ENCODE measurements at regions not wholly inside any gene's neighbourhood (a gene's known extent, or its start where the extent isn't known, plus 50 kb on each side); places are given as distances from the start of the nearest gene placed in this dataset.

DNA sequence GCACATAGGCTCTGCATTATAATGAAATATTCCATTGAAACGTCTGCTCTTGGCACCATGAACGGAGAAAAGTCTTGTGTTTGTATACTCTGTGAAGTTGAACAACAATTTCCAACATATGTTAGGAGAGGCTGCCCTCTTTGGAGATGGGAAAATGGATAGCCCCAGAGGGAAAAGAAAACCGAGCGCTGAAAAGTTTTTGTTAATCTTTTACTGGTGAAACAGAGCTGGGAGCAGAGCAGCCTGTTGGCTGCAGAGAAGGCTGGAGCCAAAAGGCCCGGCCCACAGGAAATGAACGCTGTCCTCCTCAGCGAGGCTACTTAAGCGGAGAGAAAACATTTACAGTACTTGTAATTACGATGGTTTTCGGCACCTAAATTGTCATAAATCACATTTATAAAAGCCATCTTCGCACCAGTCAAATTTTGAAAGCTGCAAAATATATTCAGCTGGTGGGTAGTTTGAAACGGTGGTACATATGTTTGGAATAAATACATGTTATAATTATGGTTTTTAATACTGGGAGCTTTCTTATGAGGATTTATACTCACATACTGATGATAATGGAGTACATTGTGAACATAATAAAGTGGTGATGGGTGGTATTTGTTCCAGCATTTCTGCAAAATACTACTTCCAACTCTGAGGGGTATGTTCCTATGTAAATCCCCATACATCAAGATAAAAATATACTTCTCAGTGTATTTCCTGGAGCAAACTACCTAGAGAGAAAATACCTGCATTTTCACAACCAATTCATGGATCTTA, 129.6 kb upstream of the CNTLN start:
- DNase-seq (ENCODE audit: low read depth in 2 of 2): peak; percentile 47 to 87
- H3K27ac ChIP-seq (ENCODE audit: insufficient read depth, low read length): peak overlapping the region; percentile 6

DNA sequence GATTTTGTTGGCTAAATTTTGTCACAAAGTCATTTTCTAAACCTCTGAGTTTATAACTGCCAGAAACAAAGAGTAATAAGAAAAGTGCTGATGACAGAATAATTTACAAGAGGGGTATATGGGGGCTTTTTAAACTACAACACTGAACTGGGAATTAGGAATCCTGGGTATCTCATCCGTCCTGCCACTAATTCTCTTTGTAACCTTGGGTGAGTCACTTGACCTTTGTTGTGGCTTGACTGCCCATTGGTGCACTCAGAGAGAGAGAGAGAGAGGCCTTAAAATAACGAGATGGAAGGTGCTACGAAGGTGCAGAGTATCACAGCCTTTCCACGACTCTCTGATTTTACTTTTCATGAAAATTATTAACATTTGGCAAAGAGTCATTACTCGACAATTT, 130.3 kb upstream of the CNTLN start:
- Histone ChIP-seq H3K9ac (ENCODE audit: insufficient read depth, low read length) (no peak overlapping the region), H3K4me3 (replicated peaks in 1 of 4; ENCODE audit: control extremely low read depth in 1 of 4, insufficient read depth in 1 of 4, low read depth in 3 of 4, low read length in 4 of 4) (peak overlapping the region in 1 of 4 experiments; percentile 27), H3K4me2 (ENCODE audit: extremely low read depth, insufficient read depth, low read length) (peak overlapping the region; percentile 82), H4K20me1 (ENCODE audit: control insufficient read depth, extremely low read depth, insufficient read depth, low read length) (no peaks in the 10 kb centered on the region), H3K27me3 (ENCODE audit: control insufficient read depth, insufficient read depth, low read length) (no peaks in the 10 kb centered on the region), H3K4me1 (ENCODE audit: control insufficient read depth, extremely low read depth, insufficient read depth, low read length) (peaks cover 4% of the 10 kb centered on the region), H3K36me3 (ENCODE audit: control insufficient read depth, insufficient read depth, low read length) (no peaks in the 10 kb centered on the region), H3K9me3 (ENCODE audit: control insufficient read depth, insufficient read depth, low read depth, low read length) (no peaks in the 10 kb centered on the region), H2AFZ (ENCODE audit: low read length) (no peak overlapping the region), H3K27ac (ENCODE audit: insufficient read depth, low read length) (no peak overlapping the region), H3K79me2 (ENCODE audit: control insufficient read depth, insufficient read depth, low read length) (no peaks in the 10 kb centered on the region)
- TF ChIP-seq, protein P1, sequence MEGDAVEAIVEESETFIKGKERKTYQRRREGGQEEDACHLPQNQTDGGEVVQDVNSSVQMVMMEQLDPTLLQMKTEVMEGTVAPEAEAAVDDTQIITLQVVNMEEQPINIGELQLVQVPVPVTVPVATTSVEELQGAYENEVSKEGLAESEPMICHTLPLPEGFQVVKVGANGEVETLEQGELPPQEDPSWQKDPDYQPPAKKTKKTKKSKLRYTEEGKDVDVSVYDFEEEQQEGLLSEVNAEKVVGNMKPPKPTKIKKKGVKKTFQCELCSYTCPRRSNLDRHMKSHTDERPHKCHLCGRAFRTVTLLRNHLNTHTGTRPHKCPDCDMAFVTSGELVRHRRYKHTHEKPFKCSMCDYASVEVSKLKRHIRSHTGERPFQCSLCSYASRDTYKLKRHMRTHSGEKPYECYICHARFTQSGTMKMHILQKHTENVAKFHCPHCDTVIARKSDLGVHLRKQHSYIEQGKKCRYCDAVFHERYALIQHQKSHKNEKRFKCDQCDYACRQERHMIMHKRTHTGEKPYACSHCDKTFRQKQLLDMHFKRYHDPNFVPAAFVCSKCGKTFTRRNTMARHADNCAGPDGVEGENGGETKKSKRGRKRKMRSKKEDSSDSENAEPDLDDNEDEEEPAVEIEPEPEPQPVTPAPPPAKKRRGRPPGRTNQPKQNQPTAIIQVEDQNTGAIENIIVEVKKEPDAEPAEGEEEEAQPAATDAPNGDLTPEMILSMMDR (conservative IDR thresholded peaks at IDR 0.05 in 1 of 2, IDR thresholded peaks at IDR 0.05 in 1 of 2; ENCODE audit: low read depth in 1 of 2, low read length in 2 of 2): no peak
- no peak for TF ChIP-seq EZH2 (IDR thresholded peaks at IDR 0.05; ENCODE audit: low read length, missing control alignments)
- DNase-seq (ENCODE audit: low read depth in 2 of 2): peak; percentile 23 to 63

More for the DNA sequence above, 129.6 kb upstream of the CNTLN start:
- H3K4me1 ChIP-seq (ENCODE audit: control insufficient read depth, extremely low read depth, insufficient read depth, low read length): peaks cover 4% of the 10 kb centered on the region
- no peaks in the 10 kb centered on the region for H4K20me1 ChIP-seq (ENCODE audit: control insufficient read depth, extremely low read depth, insufficient read depth, low read length)
- H3K36me3 ChIP-seq (ENCODE audit: control insufficient read depth, insufficient read depth, low read length): no peaks in the 10 kb centered on the region
- H3K4me2 ChIP-seq (ENCODE audit: extremely low read depth, insufficient read depth, low read length): peak overlapping the region; percentile 82
- no peak for TF ChIP-seq EZH2 (IDR thresholded peaks at IDR 0.05; ENCODE audit: low read length, missing control alignments)
- TF ChIP-seq, protein P1 (conservative IDR thresholded peaks at IDR 0.05 in 1 of 2, IDR thresholded peaks at IDR 0.05 in 1 of 2; ENCODE audit: low read depth in 1 of 2, low read length in 2 of 2): no peak
- H3K4me3 ChIP-seq (replicated peaks in 1 of 4; ENCODE audit: control extremely low read depth in 1 of 4, insufficient read depth in 1 of 4, low read depth in 3 of 4, low read length in 4 of 4): peak overlapping the region in 2 of 4 experiments; percentile 27 to 43
- peak overlapping the region; percentile 61 for H2AFZ ChIP-seq (ENCODE audit: low read length)
- no peaks in the 10 kb centered on the region for H3K79me2 ChIP-seq (ENCODE audit: control insufficient read depth, insufficient read depth, low read length)
- no peaks in the 10 kb centered on the region for H3K9me3 ChIP-seq (ENCODE audit: control insufficient read depth, insufficient read depth, low read depth, low read length)
- no peaks in the 10 kb centered on the region for H3K27me3 ChIP-seq (ENCODE audit: control insufficient read depth, insufficient read depth, low read length)
- no peak overlapping the region for H3K9ac ChIP-seq (ENCODE audit: insufficient read depth, low read length)

DNA sequence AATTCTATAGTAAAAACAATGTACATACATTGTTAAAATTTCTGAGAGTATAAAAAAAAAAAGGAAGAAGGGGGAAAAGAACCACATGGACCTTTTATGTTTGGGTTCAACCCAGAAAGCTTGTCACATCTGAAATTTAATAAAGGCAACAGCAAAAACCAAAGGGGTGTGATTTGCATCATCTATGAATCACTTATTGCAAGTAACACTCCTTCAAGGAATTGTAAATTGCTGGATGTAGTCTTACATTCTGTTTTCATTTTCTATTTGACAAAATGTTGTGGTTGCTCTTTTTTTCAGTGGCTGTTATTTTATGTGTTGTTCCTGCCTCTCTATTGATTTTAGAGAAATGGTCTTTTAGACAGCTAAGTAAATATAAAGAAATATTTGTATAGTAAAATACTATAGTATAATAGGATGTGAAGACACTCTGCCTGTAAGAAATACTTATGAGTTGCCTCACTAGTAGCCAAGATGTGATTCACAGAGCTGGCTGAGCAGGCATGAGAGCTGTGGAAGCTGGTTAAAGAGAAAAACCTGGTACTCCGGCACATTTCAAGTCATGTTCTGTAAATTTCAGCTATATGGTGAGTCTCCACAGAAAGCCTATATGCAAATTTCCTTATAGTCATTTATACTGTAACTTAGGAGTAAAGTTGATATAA, 131.1 kb upstream of the CNTLN start:
- Histone ChIP-seq H3K9ac (ENCODE audit: insufficient read depth, low read length) (no peak overlapping the region), H3K4me1 (ENCODE audit: control insufficient read depth, extremely low read depth, insufficient read depth, low read length) (peaks cover 4% of the 10 kb centered on the region), H3K9me3 (ENCODE audit: control insufficient read depth, insufficient read depth, low read depth, low read length) (no peaks in the 10 kb centered on the region), H3K4me2 (ENCODE audit: extremely low read depth, insufficient read depth, low read length) (no peak overlapping the region), H3K79me2 (ENCODE audit: control insufficient read depth, insufficient read depth, low read length) (no peaks in the 10 kb centered on the region), H2AFZ (ENCODE audit: low read length) (no peak overlapping the region), H3K36me3 (ENCODE audit: control insufficient read depth, insufficient read depth, low read length) (no peaks in the 10 kb centered on the region), H3K4me3 (replicated peaks in 1 of 4; ENCODE audit: control extremely low read depth in 1 of 4, insufficient read depth in 1 of 4, low read depth in 3 of 4, low read length in 4 of 4) (no peak overlapping the region), H3K27ac (ENCODE audit: insufficient read depth, low read length) (no peak overlapping the region), H3K27me3 (ENCODE audit: control insufficient read depth, insufficient read depth, low read length) (no peaks in the 10 kb centered on the region), H4K20me1 (ENCODE audit: control insufficient read depth, extremely low read depth, insufficient read depth, low read length) (no peaks in the 10 kb centered on the region)
- peak; percentile 67 to 79 for DNase-seq (ENCODE audit: low read depth in 2 of 2)
- TF ChIP-seq EZH2 (IDR thresholded peaks at IDR 0.05; ENCODE audit: low read length, missing control alignments): no peak
- TF ChIP-seq, protein P1 (conservative IDR thresholded peaks at IDR 0.05 in 1 of 2, IDR thresholded peaks at IDR 0.05 in 1 of 2; ENCODE audit: low read depth in 1 of 2, low read length in 2 of 2): no peak

Measured in fibroblast of lung (primary cell).